HCT116 (cell line): ENCODE measurements at regions not wholly inside any gene's neighbourhood (a gene's known extent, or its start where the extent isn't known, plus 50 kb on each side); places are given as distances from the start of the nearest gene placed in this dataset.

Experiments
- ATAC-seq: fragments of 200-7000 bp; cut with Tn5 transposase; 2 replicates; pipeline ENCODE4 v1.9.1; 2020; ENCODE audit warnings: mild to moderate bottlenecking, moderate library complexity
- BruUV-seq: library from RNA; stranded (reverse); fragments of 400-500 nt; replicated peaks from 2 replicates; lab custom pipeline; 2021; lab: Mats Ljungman, UMichigan
- CTCF ChIA-PET: fragments of 300-600 bp; sonication (Branson Sonifier 250); formaldehyde crosslinking; loops from one replicate; lab custom pipeline; 2021; ENCODE audit warnings: antibody characterized with exemption; lab: Charles Lee
- POLR2A ChIA-PET: fragments of 300-600, 350-600 bp; sonication (Branson Sonifier 250); formaldehyde crosslinking; loops from one replicate; lab custom pipeline; 2021; ENCODE audit warnings: antibody characterized with exemption; lab: Charles Lee
- RAD21 ChIA-PET, 2 experiments: fragments of 300-600 bp; sonication (Branson Sonifier 250); formaldehyde crosslinking; loops; one replicate each; lab custom pipeline; 2023; ENCODE audit warnings: low total read pairs in 2 of 2; ENCODE audit not compliant: uncharacterized antibody in 2 of 2, unreplicated experiment in 2 of 2, low non-redundant PET in 1 of 2; lab: Charles Lee
- DNase-seq: peaks from one replicate; pipeline ENCODE4 v3.0.0-alpha.2; 2010; ENCODE audit warnings: low read depth, low spot score
- H2AFZ ChIP-seq: fragments of 200-600 bp; shearing (Covaris generic), sonication (generic); 2 replicates; pipeline ENCODE4 v1.6.1; 2017; ENCODE audit warnings: low read depth, mixed run types, mixed read lengths, antibody characterized with exemption, low read length; ENCODE audit not compliant: poor library complexity, severe bottlenecking
- H3K27ac ChIP-seq: 2 replicates; pipeline ENCODE4 v1.5.1; 2012; ENCODE audit warnings: low read depth, low read length
- H3K27me3 ChIP-seq: fragments of 200-600 bp; sonication (generic); 2 replicates; pipeline ENCODE4 v1.6.1; 2016; ENCODE audit warnings: mixed run types, low read length, mixed read lengths; ENCODE audit not compliant: insufficient read depth
- H3K36me3 ChIP-seq, 2 experiments: fragments of 200-500 bp in 1 of 2; fragments of 200-600 bp in 1 of 2; sonication (Bioruptor generic) in 1 of 2; sonication (generic) in 1 of 2; 2 replicates each; pipeline versions ENCODE4 v1.5.1 to v1.6.1; 2014 to 2016; ENCODE audit warnings: low read length in 2 of 2, inconsistent platforms in 1 of 2, mixed read lengths in 1 of 2, mixed run types in 1 of 2; ENCODE audit not compliant: insufficient read depth in 2 of 2, control insufficient read depth in 1 of 2
- H3K4me1 ChIP-seq, 2 experiments: fragments of 200-600 bp in 1 of 2; sonication (generic) in 1 of 2; 2 replicates each; pipeline versions ENCODE4 v1.5.1 to v1.6.1; 2012 to 2017; ENCODE audit warnings: low read length in 2 of 2, inconsistent platforms in 1 of 2, mild to moderate bottlenecking in 1 of 2, mixed read lengths in 1 of 2, mixed run types in 1 of 2, moderate library complexity in 1 of 2; ENCODE audit not compliant: insufficient read depth in 2 of 2, control insufficient read depth in 1 of 2
- H3K4me2 ChIP-seq: fragments of 200-600 bp; sonication (generic); 2 replicates; pipeline ENCODE4 v1.6.1; 2017; ENCODE audit warnings: mixed run types, low read length, mixed read lengths
- H3K4me3 ChIP-seq, 2 experiments: fragments of 200-600 bp in 1 of 2; sonication (generic) in 1 of 2; replicated peaks in 1 of 2; 2 replicates each; pipeline ENCODE4 v1.5.1; 2011 to 2016; ENCODE audit warnings: low read length in 2 of 2, control low read depth in 1 of 2, low read depth in 1 of 2, mild to moderate bottlenecking in 1 of 2, mixed read lengths in 1 of 2, mixed run types in 1 of 2
- H3K79me2 ChIP-seq: fragments of 200-600 bp; sonication (generic); 2 replicates; pipeline ENCODE4 v1.6.1; 2017; ENCODE audit warnings: mild to moderate bottlenecking, mixed run types, low read length, moderate library complexity, mixed read lengths; ENCODE audit not compliant: insufficient read depth
- H3K9ac ChIP-seq: fragments of 200-600 bp; sonication (generic); 2 replicates; pipeline ENCODE4 v1.6.1; 2016; ENCODE audit warnings: low read length, mixed read lengths
- H3K9me2 ChIP-seq: fragments of 200-600 bp; sonication (generic), shearing (Covaris generic); 2 replicates; pipeline ENCODE4 v1.6.1; 2017; ENCODE audit warnings: mixed run types, mild to moderate bottlenecking, moderate library complexity; ENCODE audit not compliant: insufficient read depth
- H3K9me3 ChIP-seq, 2 experiments: fragments of 200-500 bp in 1 of 2; fragments of 200-600 bp in 1 of 2; sonication (Bioruptor generic) in 1 of 2; sonication (generic) in 1 of 2; 2 replicates each; pipeline ENCODE4 v1.6.1; 2014 to 2017; ENCODE audit warnings: low read length in 2 of 2, mixed read lengths in 2 of 2, inconsistent platforms in 1 of 2, low read depth in 1 of 2, mild to moderate bottlenecking in 1 of 2, mixed run types in 1 of 2, moderate library complexity in 1 of 2; ENCODE audit not compliant: control insufficient read depth in 1 of 2, insufficient read depth in 1 of 2
- H4K20me1 ChIP-seq: fragments of 200-600 bp; sonication (generic), shearing (Covaris generic); 2 replicates; pipeline ENCODE4 v1.6.1; 2017; ENCODE audit warnings: mixed run types, mild to moderate bottlenecking, moderate library complexity; ENCODE audit not compliant: insufficient read depth
- CBX3 ChIP-seq: IDR thresholded peaks from 2 replicates; pipeline ENCODE4 v1.6.1; 2012; ENCODE audit warnings: low read depth
- CEBPB ChIP-seq: IDR thresholded peaks from 2 replicates; pipeline ENCODE4 v1.6.1; 2012; ENCODE audit warnings: low read depth
- EGR1 ChIP-seq: IDR thresholded peaks from 2 replicates; pipeline ENCODE4 v1.6.1; 2012; ENCODE audit warnings: low read depth
- FOSL1 ChIP-seq: IDR thresholded peaks from 2 replicates; pipeline ENCODE4 v1.6.1; 2012; ENCODE audit warnings: low read depth
- POLR2A ChIP-seq: IDR thresholded peaks from 2 replicates; pipeline ENCODE4 v1.7.0; 2011; ENCODE audit warnings: borderline replicate concordance; ENCODE audit not compliant: insufficient read depth, insufficient read length; ENCODE audit errors: extremely low read depth
- RAD21 ChIP-seq: IDR thresholded peaks from 2 replicates; pipeline ENCODE4 v1.6.1; 2012; ENCODE audit warnings: low read depth, mild to moderate bottlenecking
- SIN3A ChIP-seq: IDR thresholded peaks from 2 replicates; pipeline ENCODE4 v1.6.1; 2012; ENCODE audit warnings: low read depth
- SP1 ChIP-seq: IDR thresholded peaks from 2 replicates; pipeline ENCODE4 v1.6.1; 2012; ENCODE audit warnings: low read depth
- TCF7L2 ChIP-seq: IDR thresholded peaks from 2 replicates; pipeline ENCODE4 v1.7.0; 2011; ENCODE audit warnings: borderline replicate concordance, inconsistent platforms; ENCODE audit not compliant: insufficient read depth, insufficient read length; ENCODE audit errors: extremely low read depth
- YY1 ChIP-seq: IDR thresholded peaks from 2 replicates; pipeline ENCODE4 v1.6.1; 2011; ENCODE audit warnings: low read length, low read depth, moderate library complexity, mild to moderate bottlenecking; ENCODE audit not compliant: insufficient replicate concordance; ENCODE audit errors: extremely low read depth
- intact Hi-C: fragments of 100-400 bp; cut with micrococcal nuclease; formaldehyde crosslinking; loops from 2 replicates; pipeline ENCODE4 v1.10.0; 2022
- TF ChIP-seq, protein P1 (sequence below): IDR thresholded peaks from 2 replicates; pipeline ENCODE4 v1.6.1; 2012; ENCODE audit warnings: low read depth

DNA sequence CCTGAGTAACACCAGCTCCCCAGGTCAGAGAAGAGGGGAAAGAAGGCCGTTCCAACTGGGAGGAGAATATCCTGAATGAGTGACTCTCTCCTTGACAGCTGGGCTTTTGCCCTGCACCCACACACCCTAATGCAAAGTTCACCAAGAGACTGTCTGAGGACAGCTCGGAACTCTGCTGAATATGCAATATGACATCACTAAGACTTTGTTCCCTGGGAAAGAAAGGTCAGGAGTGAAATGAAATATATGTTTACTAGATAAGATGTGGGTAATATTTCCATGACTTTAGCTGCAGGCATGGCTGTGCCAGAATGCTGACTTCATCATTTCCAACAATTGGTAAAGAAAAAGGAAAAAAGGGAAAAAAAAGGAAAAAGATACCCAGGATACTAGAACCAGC lies 488.2 kb upstream of the RAB6C start (continued):
- TF ChIP-seq, protein P1, sequence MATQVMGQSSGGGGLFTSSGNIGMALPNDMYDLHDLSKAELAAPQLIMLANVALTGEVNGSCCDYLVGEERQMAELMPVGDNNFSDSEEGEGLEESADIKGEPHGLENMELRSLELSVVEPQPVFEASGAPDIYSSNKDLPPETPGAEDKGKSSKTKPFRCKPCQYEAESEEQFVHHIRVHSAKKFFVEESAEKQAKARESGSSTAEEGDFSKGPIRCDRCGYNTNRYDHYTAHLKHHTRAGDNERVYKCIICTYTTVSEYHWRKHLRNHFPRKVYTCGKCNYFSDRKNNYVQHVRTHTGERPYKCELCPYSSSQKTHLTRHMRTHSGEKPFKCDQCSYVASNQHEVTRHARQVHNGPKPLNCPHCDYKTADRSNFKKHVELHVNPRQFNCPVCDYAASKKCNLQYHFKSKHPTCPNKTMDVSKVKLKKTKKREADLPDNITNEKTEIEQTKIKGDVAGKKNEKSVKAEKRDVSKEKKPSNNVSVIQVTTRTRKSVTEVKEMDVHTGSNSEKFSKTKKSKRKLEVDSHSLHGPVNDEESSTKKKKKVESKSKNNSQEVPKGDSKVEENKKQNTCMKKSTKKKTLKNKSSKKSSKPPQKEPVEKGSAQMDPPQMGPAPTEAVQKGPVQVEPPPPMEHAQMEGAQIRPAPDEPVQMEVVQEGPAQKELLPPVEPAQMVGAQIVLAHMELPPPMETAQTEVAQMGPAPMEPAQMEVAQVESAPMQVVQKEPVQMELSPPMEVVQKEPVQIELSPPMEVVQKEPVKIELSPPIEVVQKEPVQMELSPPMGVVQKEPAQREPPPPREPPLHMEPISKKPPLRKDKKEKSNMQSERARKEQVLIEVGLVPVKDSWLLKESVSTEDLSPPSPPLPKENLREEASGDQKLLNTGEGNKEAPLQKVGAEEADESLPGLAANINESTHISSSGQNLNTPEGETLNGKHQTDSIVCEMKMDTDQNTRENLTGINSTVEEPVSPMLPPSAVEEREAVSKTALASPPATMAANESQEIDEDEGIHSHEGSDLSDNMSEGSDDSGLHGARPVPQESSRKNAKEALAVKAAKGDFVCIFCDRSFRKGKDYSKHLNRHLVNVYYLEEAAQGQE, result no peak
- TF ChIP-seq CBX3, result no peak
- no peak for TF ChIP-seq POLR2A
- no peak for TF ChIP-seq CEBPB
- no peak for TF ChIP-seq SP1
- no peak for TF ChIP-seq TCF7L2
- no peak for TF ChIP-seq FOSL1
- TF ChIP-seq RAD21, result no peak
- no peak for TF ChIP-seq YY1

DNA sequence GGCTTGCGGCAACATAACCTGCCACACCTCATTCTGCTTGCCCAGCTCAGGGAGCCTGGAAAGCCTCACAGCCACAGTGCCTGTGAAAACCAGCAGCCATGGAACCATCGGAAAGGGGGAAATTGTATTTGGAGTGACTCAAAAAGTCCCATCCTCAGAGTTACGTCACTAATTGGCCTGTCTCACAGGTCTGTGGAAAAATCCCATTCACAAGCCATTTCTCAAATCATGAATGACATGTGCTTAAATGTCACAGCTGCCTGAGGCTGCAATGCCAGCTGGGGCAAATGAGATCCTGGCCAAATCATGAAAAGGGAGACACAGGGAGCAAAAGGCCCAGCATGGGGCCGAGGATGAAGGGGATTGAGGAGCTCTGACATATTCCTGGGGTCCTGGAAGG lies 486.9 kb upstream of the RAB6C start:
- Histone ChIP-seq H3K36me3 (no peaks in the 10 kb centered on the region), H4K20me1 (no peaks in the 10 kb centered on the region; the same call in 1 of the 2 replicates), H3K4me1 (no peaks in the 10 kb centered on the region), H3K9me3 (no peaks in the 10 kb centered on the region), H3K27ac (no peak overlapping the region), H2AFZ (no peak overlapping the region), H3K79me2 (no peaks in the 10 kb centered on the region), H3K4me2 (no peak overlapping the region), H3K9me2 (no peaks in the 10 kb centered on the region), H3K9ac (no peak overlapping the region), H3K4me3 (no peak overlapping the region), H3K27me3 (peaks cover 39% of the 10 kb centered on the region)
- intact Hi-C loops, result no loop called here
- no peak for ATAC-seq
- BruUV-seq, result no TSS peak
- ChIA-PET CTCF (no interaction called here), POLR2A (no interaction called here), RAD21 (no interaction called here)
- no peak for DNase-seq
- no peak for TF ChIP-seq EGR1
- TF ChIP-seq SIN3A, result no peak
